SK-N-SH (cell line): ENCODE measurements at regions not wholly inside any gene's neighbourhood (a gene's known extent, or its start where the extent isn't known, plus 50 kb on each side); places are given as distances from the start of the nearest gene placed in this dataset.

Experiments used
- CTCF ChIP-seq: fragments of 200-600 bp; sonication (generic); IDR thresholded peaks from 2 replicates; pipeline ENCODE4 v1.6.1; 2017; ENCODE audit warnings: antibody characterized with exemption, mild to moderate bottlenecking, moderate library complexity
- MAX ChIP-seq: IDR thresholded peaks from 2 replicates; pipeline ENCODE4 v1.4.0; 2012; ENCODE audit warnings: low read depth
- MEF2A ChIP-seq: IDR thresholded peaks from 2 replicates; pipeline ENCODE4 v1.4.0; 2012; ENCODE audit warnings: low read depth, borderline replicate concordance
- MXI1 ChIP-seq: IDR thresholded peaks from 2 replicates; pipeline ENCODE4 v1.6.1; 2012; ENCODE audit warnings: mild to moderate bottlenecking, low read depth, low read length, improper control_type of control experiment
- POLR2AphosphoS5 ChIP-seq: IDR thresholded peaks from 2 replicates; pipeline ENCODE4 v1.6.1; 2012; ENCODE audit warnings: low read depth, low read length
- RFX5 ChIP-seq: IDR thresholded peaks from 2 replicates; pipeline ENCODE4 v1.6.1; 2012; ENCODE audit warnings: mild to moderate bottlenecking, improper control_type of control experiment, low read length

DNA sequence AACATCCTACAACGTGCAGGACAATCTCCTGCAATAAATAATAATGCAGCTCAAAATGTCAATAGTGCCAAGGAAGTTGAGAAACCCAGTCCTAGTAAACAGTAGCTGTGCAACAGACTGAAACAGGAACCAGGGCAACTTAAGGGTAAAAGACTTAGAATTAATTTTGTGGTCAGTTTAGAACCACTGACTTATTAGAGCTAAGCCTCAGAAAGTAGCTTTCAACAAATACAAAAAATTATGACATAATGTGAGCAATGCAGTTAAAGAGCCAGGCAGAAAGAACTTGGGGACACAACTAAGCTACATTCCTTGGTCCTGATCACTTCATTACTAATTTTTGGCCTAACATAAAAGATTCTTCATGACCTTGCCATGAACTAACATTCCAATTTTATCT lies 195.4 kb downstream of the MACC1 start:
- TF ChIP-seq CTCF (no peak), RFX5 (no peak), POLR2AphosphoS5 (no peak), MXI1 (no peak), MEF2A (no peak), MAX (no peak)
